ENCODE measurements at regions not wholly inside any gene's neighbourhood (a gene's known extent, or its start where the extent isn't known, plus 50 kb on each side); places are given as distances from the start of the nearest gene placed in this dataset.

GRCh38 chr4:27463816-27464215 is 603.2 kb downstream of the STIM2 start:
- Histone ChIP-seq H3K36me3 (ENCODE audit: control insufficient read depth, low read length) (no peaks in the 10 kb centered on the region), H3K27me3 (ENCODE audit: control insufficient read depth, low read length) (no peaks in the 10 kb centered on the region), H3F3A (ENCODE audit: control insufficient read depth, insufficient read depth) (no peaks in the 10 kb centered on the region), H3K4me2 (ENCODE audit: low read length) (no peak overlapping the region), H3K79me2 (ENCODE audit: control insufficient read depth, low read length) (no peaks in the 10 kb centered on the region), H3K9me3 (ENCODE audit: control insufficient read depth, insufficient read depth, low read length) (no peaks in the 10 kb centered on the region), H4K20me1 (ENCODE audit: control insufficient read depth, insufficient read depth, low read depth, low read length) (no peaks in the 10 kb centered on the region), H3K4me3 (ENCODE audit: low read length) (no peak overlapping the region), H3K9me2 (replicated peaks; ENCODE audit: control insufficient read depth, low read length) (no peaks in the 10 kb centered on the region), H3K4me1 (ENCODE audit: control insufficient read depth, low read length) (no peaks in the 10 kb centered on the region), H3K27ac (ENCODE audit: low read depth, low read length) (no peak overlapping the region)
- TF ChIP-seq EZH2phosphoT487 (IDR thresholded peaks at IDR 0.05; ENCODE audit: borderline replicate concordance, low read length) = no peak
- no peak for TF ChIP-seq CTCF (IDR thresholded peaks at IDR 0.05; ENCODE audit: low read depth, low read length, poor library complexity, severe bottlenecking)

- Histone ChIP-seq H4K20me1 (ENCODE audit: control insufficient read depth, insufficient read depth, low read depth, low read length) (no peaks in the 10 kb centered on the region), H3K9me3 (ENCODE audit: control insufficient read depth, insufficient read depth, low read length) (no peaks in the 10 kb centered on the region), H3K79me2 (ENCODE audit: control insufficient read depth, low read length) (no peaks in the 10 kb centered on the region), H3K27me3 (ENCODE audit: control insufficient read depth, low read length) (no peaks in the 10 kb centered on the region), H3K4me3 (ENCODE audit: low read length) (no peak overlapping the region), H3K36me3 (ENCODE audit: control insufficient read depth, low read length) (no peaks in the 10 kb centered on the region), H3K4me1 (ENCODE audit: control insufficient read depth, low read length) (no peaks in the 10 kb centered on the region), H3K4me2 (ENCODE audit: low read length) (no peak overlapping the region), H3K9me2 (replicated peaks; ENCODE audit: control insufficient read depth, low read length) (no peaks in the 10 kb centered on the region), H3F3A (ENCODE audit: control insufficient read depth, insufficient read depth) (no peaks in the 10 kb centered on the region), H3K27ac (ENCODE audit: low read depth, low read length) (no peak overlapping the region)
- TF ChIP-seq EZH2phosphoT487 (IDR thresholded peaks at IDR 0.05; ENCODE audit: borderline replicate concordance, low read length) = no peak
- TF ChIP-seq CTCF (IDR thresholded peaks at IDR 0.05; ENCODE audit: low read depth, low read length, poor library complexity, severe bottlenecking) = no peak
Measured at GRCh38 chr4:27467351-27467750, 606.7 kb downstream of the STIM2 start.

GRCh38 chr4:27472364-27472763 is 611.7 kb downstream of the STIM2 start:
- H3K4me3 ChIP-seq (ENCODE audit: low read length) = no peak overlapping the region

More at GRCh38 chr4:27472364-27472763, 611.7 kb downstream of the STIM2 start:
- Histone ChIP-seq H3K27ac (ENCODE audit: low read depth, low read length) (no peak overlapping the region), H4K20me1 (ENCODE audit: control insufficient read depth, insufficient read depth, low read depth, low read length) (no peaks in the 10 kb centered on the region), H3F3A (ENCODE audit: control insufficient read depth, insufficient read depth) (no peaks in the 10 kb centered on the region), H3K9me2 (replicated peaks; ENCODE audit: control insufficient read depth, low read length) (no peaks in the 10 kb centered on the region), H3K4me2 (ENCODE audit: low read length) (no peak overlapping the region), H3K9me3 (ENCODE audit: control insufficient read depth, insufficient read depth, low read length) (no peaks in the 10 kb centered on the region), H3K79me2 (ENCODE audit: control insufficient read depth, low read length) (no peaks in the 10 kb centered on the region), H3K36me3 (ENCODE audit: control insufficient read depth, low read length) (no peaks in the 10 kb centered on the region), H3K4me1 (ENCODE audit: control insufficient read depth, low read length) (no peaks in the 10 kb centered on the region), H3K27me3 (ENCODE audit: control insufficient read depth, low read length) (no peaks in the 10 kb centered on the region)
- TF ChIP-seq EZH2phosphoT487 (IDR thresholded peaks at IDR 0.05; ENCODE audit: borderline replicate concordance, low read length) = no peak
- no peak for TF ChIP-seq CTCF (IDR thresholded peaks at IDR 0.05; ENCODE audit: low read depth, low read length, poor library complexity, severe bottlenecking)

Data from DOHH2 (cell line).